Testis (tissue), 2 donors: ENCODE measurements at regions not wholly inside any gene's neighbourhood (a gene's known extent, or its start where the extent isn't known, plus 50 kb on each side); places are given as distances from the start of the nearest gene placed in this dataset.
A peak's percentile ranks its signal among the peaks of the same experiment; 100 is the strongest.

Source experiments
- DNase-seq: peaks from one replicate; pipeline ENCODE4 v3.0.0-alpha.2; 2019
- H3K27ac ChIP-seq, 2 donors: fragments of 200-600 bp; sonication (generic); one replicate each; pipeline ENCODE4 v1.5.1; 2019
- H3K27me3 ChIP-seq: fragments of 200-600 bp; sonication (generic); one replicate; pipeline ENCODE4 v1.5.1; 2019
- H3K36me3 ChIP-seq: fragments of 200-600 bp; sonication (generic); one replicate; pipeline ENCODE4 v1.5.1; 2017; ENCODE audit warnings: low read depth; ENCODE audit errors: missing control alignments
- H3K4me1 ChIP-seq: fragments of 200-600 bp; sonication (generic); one replicate; pipeline ENCODE4 v1.5.1; 2019
- H3K4me3 ChIP-seq, 2 donors: fragments of 200-600 bp; sonication (generic); one replicate each; pipeline ENCODE4 v1.5.1; 2017 to 2019
- H3K9me3 ChIP-seq: fragments of 200-600 bp; sonication (generic); one replicate; pipeline ENCODE4 v1.5.1; 2017
- CTCF ChIP-seq, 3 experiments: fragments of 450-650 bp in 2 of 3; fragments of 200-600 bp in 1 of 3; sonication (generic) in 1 of 3; IDR thresholded peaks; one replicate each; pipeline ENCODE4 v1.5.1; 2016 to 2019; ENCODE audit warnings: antibody characterized with exemption in 3 of 3, mild to moderate bottlenecking in 2 of 3, moderate library complexity in 1 of 3
- POLR2A ChIP-seq: fragments of 450-650 bp; IDR thresholded peaks from one replicate; pipeline ENCODE4 v1.6.1; 2017; ENCODE audit warnings: antibody characterized with exemption, mild to moderate bottlenecking, moderate library complexity
- WGBS, 2 donors: methylation state at CpG; one replicate each; pipeline ENCODE4 v1.1.5; 2018; 5-methylcytosine and 5-hydroxymethylcytosine counted together
- intact Hi-C: fragments of 100-400 bp; cut with DNase I; formaldehyde crosslinking; loops from one replicate; pipeline ENCODE4 v1.15.1; 2023; ENCODE audit warnings: low total_unique reads

- DNase-seq = no peak
- H3K36me3 ChIP-seq = no peaks in the 10 kb centered on the region
Measured at GRCh38 chr11:8325591-8326304, 62.1 kb upstream of the LMO1 start.

GRCh38 chr11:8323161-8323935 lies 59.7 kb upstream of the LMO1 start:
- DNase-seq = no peak
- Histone ChIP-seq H3K4me3 (no peak overlapping the region), H3K9me3 (no peaks in the 10 kb centered on the region), H3K27ac (no peak overlapping the region), H3K36me3 (no peaks in the 10 kb centered on the region), H3K4me1 (no peaks in the 10 kb centered on the region), H3K27me3 (no peaks in the 10 kb centered on the region)
- TF ChIP-seq CTCF (IDR thresholded peaks at IDR 0.05) = no peak
- TF ChIP-seq POLR2A = no peak
- WGBS, 2 donors = 91 to 94% methylated on average over 12 to 13 of the region's 13 CpGs
- intact Hi-C loops = no loop called here

More at GRCh38 chr11:8325591-8326304, 62.1 kb upstream of the LMO1 start:
- Histone ChIP-seq H3K9me3 (no peaks in the 10 kb centered on the region), H3K4me1 (peaks cover 3% of the 10 kb centered on the region), H3K27me3 (no peaks in the 10 kb centered on the region), H3K4me3 (no peak overlapping the region), H3K27ac (no peak overlapping the region)
- WGBS, 2 donors = 76 to 90% methylated on average over 6 to 9 of the region's 9 CpGs
- TF ChIP-seq POLR2A (no peak), CTCF (IDR thresholded peaks at IDR 0.05) (no peak)
- intact Hi-C loops = no loop called here

- TF ChIP-seq POLR2A (no peak), CTCF (IDR thresholded peaks at IDR 0.05) (no peak)
- WGBS, 2 donors = 91 to 96% methylated on average over 10 of the region's 10 CpGs
- Histone ChIP-seq H3K4me1 (no peaks in the 10 kb centered on the region), H3K36me3 (no peaks in the 10 kb centered on the region), H3K27ac (no peak overlapping the region), H3K4me3 (no peak overlapping the region), H3K27me3 (no peaks in the 10 kb centered on the region), H3K9me3 (no peaks in the 10 kb centered on the region)
- no peak for DNase-seq
- intact Hi-C loops = no loop called here
Measured at GRCh38 chr11:8321876-8322275, 58.2 kb upstream of the LMO1 start.

- H3K27me3 ChIP-seq = no peaks in the 10 kb centered on the region
- H3K9me3 ChIP-seq = no peaks in the 10 kb centered on the region
- H3K27ac ChIP-seq = no peak overlapping the region
- no peaks in the 10 kb centered on the region for H3K36me3 ChIP-seq
- no peak for TF ChIP-seq POLR2A
- 60 to 67% methylated on average over 5 of the region's 5 CpGs for WGBS, 2 donors
- no peaks in the 10 kb centered on the region for H3K4me1 ChIP-seq
- H3K4me3 ChIP-seq = no peak overlapping the region
- DNase-seq = no peak
- intact Hi-C loops = no loop called here
Measured at GRCh38 chr11:8320076-8320475, 56.4 kb upstream of the LMO1 start.

- Histone ChIP-seq H3K4me3 (no peak overlapping the region), H3K9me3 (no peaks in the 10 kb centered on the region), H3K27me3 (no peaks in the 10 kb centered on the region), H3K4me1 (no peaks in the 10 kb centered on the region), H3K27ac (no peak overlapping the region), H3K36me3 (no peaks in the 10 kb centered on the region)
- TF ChIP-seq CTCF (IDR thresholded peaks at IDR 0.05) = peak in 1 of 3 experiments; percentile 9
- no peak for TF ChIP-seq POLR2A
- no peak for DNase-seq
- intact Hi-C loops = no loop called here
- WGBS, 2 donors = 80 to 81% methylated on average over 7 of the region's 7 CpGs
Measured at GRCh38 chr11:8318536-8318935, 54.9 kb upstream of the LMO1 start.
